Fibroblast of skin of scalp (primary cell): ENCODE measurements at regions not wholly inside any gene's neighbourhood (a gene's known extent, or its start where the extent isn't known, plus 50 kb on each side); places are given as distances from the start of the nearest gene placed in this dataset.
"Not testable (repeated sequence)": the region's sequence is repeated elsewhere in the genome, so short reads cannot be mapped to it uniquely, and the experiment has no call there.

ENCODE experiments used
- DNase-seq: peaks from one replicate; pipeline ENCODE4 v3.0.0-alpha.2; 2013

DNA sequence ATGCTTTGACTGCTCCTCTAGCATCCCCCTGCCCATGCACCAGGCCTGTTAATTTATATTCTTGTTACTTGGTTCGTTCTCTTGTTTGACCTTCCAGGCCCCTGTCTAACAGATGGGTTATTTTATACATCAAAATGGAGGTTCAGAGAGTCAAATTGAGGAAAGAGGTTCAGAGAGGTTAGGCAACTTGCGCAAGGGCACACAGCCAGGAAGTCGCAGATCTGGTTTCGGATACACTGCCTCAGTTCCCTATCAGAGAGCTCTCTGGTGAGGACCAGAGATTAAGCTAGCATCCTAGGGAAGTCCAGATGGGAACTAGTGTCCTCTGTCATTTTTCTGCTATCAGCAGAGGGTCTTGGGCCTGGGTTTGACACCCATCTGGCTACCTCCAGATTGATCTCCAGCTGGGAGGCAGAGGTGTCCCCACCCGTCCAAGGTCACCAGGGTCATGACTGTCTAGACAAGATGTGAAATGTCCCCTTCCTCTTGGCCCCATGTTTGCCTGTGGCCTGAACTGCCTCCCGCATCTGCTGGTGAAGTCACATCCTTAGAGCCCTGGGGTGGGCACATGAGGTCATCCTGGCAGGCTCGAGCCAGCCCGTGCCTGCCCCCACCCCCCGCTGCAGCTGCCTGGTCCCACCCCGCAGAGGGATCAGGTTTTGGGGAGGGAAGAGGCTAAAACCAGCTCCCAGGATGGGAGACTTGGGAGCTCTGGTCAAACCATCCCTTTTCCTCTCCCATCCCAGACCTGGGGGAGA is 84.3 kb upstream of the NCOR2 start:
- DNase-seq = peak; percentile 36

DNA sequence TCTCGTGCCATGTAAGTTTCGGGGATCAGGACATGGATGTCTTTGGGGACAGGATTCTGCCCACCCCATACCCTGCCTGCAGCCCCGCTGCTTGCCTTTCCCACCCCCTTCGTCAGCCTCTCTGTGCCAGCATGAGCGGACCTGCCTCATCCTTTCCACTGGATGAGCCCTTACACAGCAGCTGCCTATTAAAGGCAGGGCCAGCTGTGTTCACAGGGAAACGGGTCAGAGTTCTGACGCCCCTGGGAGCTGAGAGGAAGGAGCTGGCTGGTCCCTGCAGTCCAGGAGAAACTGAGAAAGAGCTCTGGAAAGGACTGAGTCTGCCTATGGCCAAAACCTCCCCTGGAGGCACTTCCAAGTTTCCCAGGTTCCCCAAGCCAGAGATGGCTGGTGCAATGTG is 83.5 kb upstream of the NCOR2 start:
- no peak for DNase-seq

DNA sequence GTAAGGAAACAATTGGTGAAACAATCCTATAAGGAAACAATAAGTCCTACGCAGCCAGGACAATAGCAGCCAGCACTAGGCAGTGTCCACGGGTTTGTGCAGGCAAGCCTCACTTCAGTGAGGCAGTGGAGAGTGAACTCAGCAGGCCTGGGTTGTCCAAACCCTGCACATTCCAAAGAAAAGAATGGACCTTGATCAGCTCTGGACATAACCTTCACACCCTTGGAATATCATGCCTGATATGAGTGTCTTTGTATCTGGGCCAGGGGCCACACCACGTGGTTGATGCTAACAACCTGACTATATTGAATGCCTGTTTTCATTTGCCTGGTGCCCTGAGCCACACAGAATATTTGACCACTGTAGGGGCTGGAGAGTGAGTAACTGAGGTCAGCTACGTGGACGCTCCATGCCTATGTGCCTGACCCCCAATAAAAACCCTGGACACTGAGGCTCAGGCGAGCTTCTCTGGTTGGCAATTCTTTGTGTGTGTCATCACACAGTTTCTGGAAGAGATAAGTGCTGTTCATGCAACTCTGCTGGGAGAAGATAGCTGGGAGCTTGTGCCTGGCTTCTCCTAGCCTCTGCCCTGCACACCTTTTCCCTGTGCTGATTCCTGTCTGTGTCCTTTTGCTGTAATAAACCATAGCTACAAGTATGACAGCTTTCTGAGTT is 81.4 kb upstream of the NCOR2 start:
- no peak for DNase-seq

DNA sequence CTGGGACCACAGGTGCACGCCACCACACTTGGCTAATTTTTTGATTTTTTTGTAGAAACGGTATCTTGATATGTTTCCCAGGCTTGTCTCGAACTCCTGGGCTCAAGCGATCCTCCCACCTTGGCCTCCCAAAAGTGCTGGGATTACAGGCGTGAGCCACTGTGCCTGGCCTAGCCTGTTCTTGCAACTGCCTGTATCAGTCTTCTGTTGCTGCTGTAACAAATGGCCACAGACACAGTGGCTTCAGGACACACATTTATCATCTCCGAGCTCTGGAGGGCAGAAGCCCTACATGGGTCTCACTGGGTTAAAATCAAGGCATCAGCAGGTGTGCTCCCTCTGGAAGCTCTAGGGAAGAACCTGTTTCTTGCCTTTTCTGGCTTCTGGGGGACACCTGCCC is 79.9 kb upstream of the NCOR2 start:
- DNase-seq = no peak

GRCh38 chr12:124646385-124647230 is 79.2 kb upstream of the NCOR2 start:
- DNase-seq = no peak

DNA sequence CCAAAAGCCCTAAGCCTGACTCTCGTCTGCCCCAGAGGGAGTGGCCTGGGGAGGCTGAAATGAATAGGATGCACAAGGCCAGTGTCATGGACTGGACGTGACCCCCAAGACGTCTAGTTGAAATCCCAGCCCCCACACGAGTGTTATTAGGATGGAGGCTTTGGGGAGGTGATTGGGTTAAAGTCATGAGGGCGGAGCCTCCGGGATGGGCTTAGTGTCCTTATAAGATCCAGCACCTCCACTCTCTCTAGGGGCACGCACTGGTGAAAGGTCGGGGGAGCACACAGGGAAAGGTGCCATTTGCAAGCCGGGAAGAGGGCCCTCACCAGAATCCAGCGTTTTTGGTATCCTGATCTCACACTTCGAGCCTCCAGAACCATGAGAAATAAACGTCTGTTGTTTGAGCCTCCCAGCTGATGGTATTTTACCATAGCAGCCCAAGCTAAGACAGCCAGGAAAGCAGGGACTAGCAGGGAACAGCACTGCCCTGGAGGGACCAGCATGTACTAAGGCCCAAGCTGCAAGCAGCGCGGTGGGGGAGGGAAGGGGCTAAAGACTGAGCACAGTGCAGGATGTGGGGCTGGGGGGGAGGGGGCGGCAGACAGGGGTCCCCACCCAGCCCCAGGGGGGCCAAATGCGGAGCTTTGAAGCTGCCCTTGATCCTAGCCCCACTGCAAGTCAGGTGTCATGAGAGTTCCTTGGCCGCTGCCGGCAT is 78.3 kb upstream of the NCOR2 start:
- no peak for DNase-seq

DNA sequence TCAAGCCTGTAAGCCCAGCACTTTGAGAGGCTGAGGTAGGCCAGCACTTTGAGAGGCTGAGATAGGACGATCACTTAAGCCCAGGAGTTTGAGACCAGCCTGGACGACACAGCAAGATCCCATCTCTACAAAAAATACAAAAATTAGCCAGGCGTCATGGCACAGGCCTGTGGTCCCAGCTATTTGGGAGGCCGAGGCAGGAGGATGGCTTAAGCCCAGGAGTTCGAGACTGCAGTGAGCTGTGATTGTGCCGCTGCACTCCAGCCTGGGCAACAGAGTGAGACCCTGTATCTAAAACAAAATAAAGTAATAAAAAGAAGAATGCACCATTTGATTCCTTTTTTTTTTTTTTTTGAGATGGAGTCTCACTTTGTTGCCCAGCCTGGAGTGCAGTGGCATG is 76.4 kb upstream of the NCOR2 start:
- not testable (repeated sequence) for DNase-seq

DNA sequence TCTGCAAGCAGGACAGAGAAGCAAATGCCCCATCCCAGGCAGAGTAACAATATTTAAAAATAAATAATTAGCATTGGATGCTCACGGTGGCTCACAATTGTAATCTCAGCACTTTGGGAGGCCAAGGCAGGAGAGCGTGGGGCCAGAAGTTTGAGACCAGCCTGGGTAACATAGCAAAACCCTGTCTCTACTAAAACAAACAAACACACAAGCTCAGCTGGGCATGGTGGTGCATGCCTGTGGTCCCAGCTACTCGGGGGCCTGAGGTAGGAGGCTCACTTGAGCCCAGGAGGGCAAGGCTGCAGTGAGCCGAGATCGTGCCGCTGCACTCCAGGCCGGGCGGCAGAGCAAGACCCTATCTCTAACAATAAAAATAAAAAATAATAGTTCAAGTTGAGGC is 74.7 kb upstream of the NCOR2 start:
- no peak for DNase-seq

GRCh38 chr12:124641591-124641990 is 74.2 kb upstream of the NCOR2 start:
- no peak for DNase-seq

- peak; percentile 86 for DNase-seq
Observed at GRCh38 chr12:124640056-124640455, 72.6 kb upstream of the NCOR2 start.

DNA sequence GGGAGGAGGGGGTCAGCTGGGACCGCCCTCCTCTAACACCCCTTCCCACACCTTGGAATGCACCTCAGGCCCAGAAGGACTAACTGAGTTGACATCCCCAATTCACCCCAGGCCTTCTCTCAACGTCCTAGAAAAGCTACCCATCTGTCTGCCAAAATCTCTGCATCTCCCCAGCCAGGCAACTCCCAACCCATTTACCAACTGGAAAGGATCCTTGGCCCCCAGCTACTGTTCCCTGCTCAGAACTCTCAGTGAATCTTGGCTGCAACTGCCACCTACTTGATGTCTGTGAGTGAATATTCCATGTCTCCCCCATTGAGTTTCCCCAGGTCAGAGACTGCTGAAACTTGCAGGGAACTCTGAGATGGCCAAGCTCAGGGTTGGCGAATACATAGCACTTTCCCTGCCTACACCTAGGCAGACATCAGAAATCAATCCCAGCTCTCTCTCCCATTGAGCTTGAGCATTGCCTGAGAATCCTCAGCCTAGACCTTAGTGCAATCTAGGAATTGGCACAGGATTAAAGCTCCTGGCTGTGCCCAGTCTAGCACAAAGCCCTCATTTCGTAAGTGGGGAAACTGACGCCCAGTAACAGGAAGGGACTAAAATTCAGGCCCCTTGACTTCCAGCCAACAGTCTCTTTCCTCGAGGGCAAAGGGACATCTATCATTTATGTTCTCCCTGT is 71.9 kb upstream of the NCOR2 start:
- DNase-seq = no peak

DNA sequence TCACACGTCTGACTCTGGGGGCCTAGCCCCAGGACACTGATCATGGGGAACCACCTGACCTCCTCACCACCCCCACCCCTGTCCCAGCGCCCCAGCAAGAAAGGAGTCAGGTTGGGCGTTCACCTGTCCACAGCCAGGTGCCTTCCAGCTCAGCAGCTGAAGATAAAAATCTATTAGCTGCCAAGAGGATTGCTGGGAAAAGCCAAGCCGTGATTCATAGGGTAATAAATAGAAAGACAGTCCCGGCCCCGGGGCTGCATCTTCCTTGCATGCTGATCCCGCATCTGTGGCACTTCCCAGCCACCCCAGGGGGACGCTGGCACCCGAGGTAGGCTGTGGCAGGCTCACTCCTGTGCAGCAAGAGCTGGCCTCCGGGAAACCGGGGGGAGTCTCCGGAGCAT is 70.2 kb upstream of the NCOR2 start:
- DNase-seq = no peak

GRCh38 chr12:124637163-124637562 is 69.8 kb upstream of the NCOR2 start:
- no peak for DNase-seq

- peak; percentile 65 for DNase-seq
Observed at GRCh38 chr12:124636138-124636978, 68.9 kb upstream of the NCOR2 start.

DNA sequence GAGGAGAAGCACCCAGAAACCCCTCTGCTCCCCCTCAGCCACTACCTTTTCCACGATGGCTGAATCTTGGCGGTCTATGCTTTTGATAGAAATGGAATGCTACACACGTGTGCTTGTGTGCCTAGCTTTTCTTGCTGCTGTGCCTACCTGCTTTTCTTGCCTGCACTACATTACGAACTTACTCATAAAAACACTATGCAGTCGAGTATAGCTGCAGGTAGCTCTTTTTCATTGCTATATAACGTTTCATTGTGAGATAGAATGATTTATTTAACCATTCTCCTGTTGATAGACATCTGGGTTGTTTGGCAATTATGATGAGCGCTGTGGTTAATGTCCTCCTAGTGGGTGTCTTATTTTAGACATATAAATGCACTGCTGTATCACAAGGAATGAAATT is 67.9 kb upstream of the NCOR2 start:
- DNase-seq = no peak

GRCh38 chr12:124633365-124634362 is 66.3 kb upstream of the NCOR2 start:
- DNase-seq = peak; percentile 33

GRCh38 chr12:124632519-124632984 is 65.1 kb upstream of the NCOR2 start:
- no peak for DNase-seq

DNA sequence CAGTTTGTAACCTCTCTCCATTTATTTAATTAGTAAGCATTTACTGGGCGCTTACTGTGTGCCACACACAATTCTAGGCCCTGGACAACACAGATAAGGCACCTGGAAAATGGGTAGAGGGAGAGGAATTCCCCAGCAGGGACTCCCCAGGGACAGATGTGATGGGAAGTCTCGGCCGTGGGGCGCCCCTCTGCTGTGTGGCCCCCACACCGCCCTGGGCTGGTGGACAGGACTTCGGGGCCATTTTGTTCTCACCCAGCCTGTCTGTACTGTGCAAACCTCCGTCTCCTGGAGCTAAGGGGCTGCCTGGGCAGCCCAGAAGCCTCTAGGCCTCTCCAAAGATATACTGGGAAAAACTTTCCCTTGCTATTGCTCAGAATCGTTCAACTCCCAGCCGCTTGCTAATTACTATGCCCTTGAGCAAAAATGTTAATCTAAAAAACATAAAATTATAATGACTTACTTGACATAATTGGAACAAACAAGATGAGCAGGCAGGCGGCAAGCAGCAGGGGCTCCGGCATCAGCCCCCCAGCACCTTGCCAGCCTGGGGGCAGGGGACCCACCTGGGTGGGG is 64.4 kb upstream of the NCOR2 start:
- DNase-seq = no peak

DNA sequence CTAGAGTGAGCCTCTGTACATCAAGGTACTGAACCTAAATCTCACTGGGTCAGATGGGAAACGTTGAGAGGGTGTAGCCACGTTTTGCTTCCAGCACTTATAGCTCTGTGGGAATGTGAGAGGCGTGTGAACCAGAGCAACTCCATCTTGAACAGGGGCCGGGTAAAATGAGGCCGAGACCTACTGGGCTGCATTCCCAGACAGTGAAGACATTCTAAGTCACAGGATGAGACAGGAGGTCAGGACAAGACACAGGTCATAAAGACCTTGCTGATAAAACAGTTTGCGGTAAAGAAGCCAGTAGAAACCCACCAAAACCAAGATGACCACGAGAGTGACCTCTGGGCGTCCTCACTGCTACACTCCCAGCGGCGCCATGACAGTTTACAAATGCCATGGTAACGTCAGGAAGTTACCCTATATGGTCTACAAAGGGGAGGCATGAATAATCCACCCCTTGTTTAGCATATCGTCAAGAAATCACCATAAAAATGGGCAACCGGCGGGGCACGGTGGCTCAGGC is 63.4 kb upstream of the NCOR2 start:
- no peak for DNase-seq
